ENCODE measurements at regions not wholly inside any gene's neighbourhood (a gene's known extent, or its start where the extent isn't known, plus 50 kb on each side); places are given as distances from the start of the nearest gene placed in this dataset.
"Not testable (repeated sequence)": the region's sequence is repeated elsewhere in the genome, so short reads cannot be mapped to it uniquely, and the experiment has no call there.

GRCh38 chr5:165035520-165035919 is 1530.1 kb downstream of the MAT2B start:
- no peak for DNase-seq

GRCh38 chr5:165039748-165040147 is 1534.3 kb downstream of the MAT2B start:
- no peak for DNase-seq

GRCh38 chr5:165045941-165046340 is 1540.5 kb downstream of the MAT2B start:
- not testable (repeated sequence) for DNase-seq

- no peak for DNase-seq
Observed at GRCh38 chr5:165055476-165055875, 1550.1 kb downstream of the MAT2B start.

- DNase-seq: no peak
Observed at GRCh38 chr5:165057145-165057544, 1551.7 kb downstream of the MAT2B start.

GRCh38 chr5:165066751-165067385 is 1561.4 kb downstream of the MAT2B start:
- DNase-seq: no peak

GRCh38 chr5:165076686-165077085 is 1571.3 kb downstream of the MAT2B start:
- no peak for DNase-seq

GRCh38 chr5:165079389-165079788 is 1574.0 kb downstream of the MAT2B start:
- DNase-seq: no peak

GRCh38 chr5:165083394-165083793 is 1578.0 kb downstream of the MAT2B start:
- DNase-seq: no peak

GRCh38 chr5:165086465-165086864 is 1581.0 kb downstream of the MAT2B start:
- no peak for DNase-seq

- DNase-seq: no peak
Observed at GRCh38 chr5:165094782-165095181, 1589.4 kb downstream of the MAT2B start.

GRCh38 chr5:165101709-165102108 is 1596.3 kb downstream of the MAT2B start:
- DNase-seq: no peak

- DNase-seq: no peak
Observed at GRCh38 chr5:165104611-165105010, 1599.2 kb downstream of the MAT2B start.

- DNase-seq: no peak
Observed at GRCh38 chr5:165108809-165109208, 1603.4 kb downstream of the MAT2B start.

GRCh38 chr5:165119175-165119574 is 1613.8 kb downstream of the MAT2B start:
- DNase-seq: no peak

GRCh38 chr5:165126598-165126997 is 1621.2 kb downstream of the MAT2B start:
- no peak for DNase-seq

- no peak for DNase-seq
Observed at GRCh38 chr5:165127941-165128340, 1622.5 kb downstream of the MAT2B start.

GRCh38 chr5:165130656-165131055 is 1625.2 kb downstream of the MAT2B start:
- DNase-seq: no peak

- DNase-seq: no peak
Observed at GRCh38 chr5:165134155-165134554, 1628.7 kb downstream of the MAT2B start.

GRCh38 chr5:165135565-165135964 is 1630.1 kb downstream of the MAT2B start:
- DNase-seq: no peak

- DNase-seq: no peak
Observed at GRCh38 chr5:165137701-165138100, 1632.3 kb downstream of the MAT2B start.

GRCh38 chr5:165138236-165138635 is 1632.8 kb downstream of the MAT2B start:
- no peak for DNase-seq

- DNase-seq: no peak
Observed at GRCh38 chr5:165139262-165139661, 1633.8 kb downstream of the MAT2B start.

- no peak for DNase-seq
Observed at GRCh38 chr5:165139721-165140120, 1634.3 kb downstream of the MAT2B start.

GRCh38 chr5:165143741-165144140 is 1638.3 kb downstream of the MAT2B start:
- DNase-seq: no peak
